ENCODE measurements at regions not wholly inside any gene's neighbourhood (a gene's known extent, or its start where the extent isn't known, plus 50 kb on each side); places are given as distances from the start of the nearest gene placed in this dataset.

DNA sequence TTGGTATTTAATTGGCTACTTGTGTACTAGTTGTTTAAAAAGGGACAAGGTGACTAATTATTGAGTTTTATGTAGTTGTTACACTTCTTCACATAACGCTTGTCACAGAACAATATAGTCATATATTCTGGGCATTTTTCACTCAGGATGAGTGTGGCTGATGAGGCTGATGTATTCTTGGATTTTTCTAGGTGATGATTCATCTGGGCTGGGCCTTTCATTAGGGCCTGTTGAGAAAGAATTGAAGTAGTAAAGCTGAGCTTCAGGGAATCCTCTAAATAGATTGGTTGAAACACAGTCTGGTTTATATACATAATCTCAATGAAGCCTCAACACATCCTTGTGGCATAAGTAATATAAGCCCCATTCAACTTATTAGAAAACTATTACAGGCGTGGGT is 445.7 kb downstream of the DAD1 start:
- WGBS, 2 donors = 45 to 88% methylated on average over 2 of the region's 2 CpGs
- Histone ChIP-seq H3K4me1 (no peaks in the 10 kb centered on the region), H3K4me3 (no peak overlapping the region), H3K27me3 (peaks cover 0 to 6% (median 0%) of the 10 kb centered on the region in 7 donors), H3K27ac (no peak overlapping the region), H3K36me3 (no peaks in the 10 kb centered on the region), H3K9me3 (no peaks in the 10 kb centered on the region)
- ATAC-seq (no peak), DNase-seq (no peak)
- intact Hi-C loops (cut with DNase I) = no loop called here
- TF ChIP-seq, protein P1, sequence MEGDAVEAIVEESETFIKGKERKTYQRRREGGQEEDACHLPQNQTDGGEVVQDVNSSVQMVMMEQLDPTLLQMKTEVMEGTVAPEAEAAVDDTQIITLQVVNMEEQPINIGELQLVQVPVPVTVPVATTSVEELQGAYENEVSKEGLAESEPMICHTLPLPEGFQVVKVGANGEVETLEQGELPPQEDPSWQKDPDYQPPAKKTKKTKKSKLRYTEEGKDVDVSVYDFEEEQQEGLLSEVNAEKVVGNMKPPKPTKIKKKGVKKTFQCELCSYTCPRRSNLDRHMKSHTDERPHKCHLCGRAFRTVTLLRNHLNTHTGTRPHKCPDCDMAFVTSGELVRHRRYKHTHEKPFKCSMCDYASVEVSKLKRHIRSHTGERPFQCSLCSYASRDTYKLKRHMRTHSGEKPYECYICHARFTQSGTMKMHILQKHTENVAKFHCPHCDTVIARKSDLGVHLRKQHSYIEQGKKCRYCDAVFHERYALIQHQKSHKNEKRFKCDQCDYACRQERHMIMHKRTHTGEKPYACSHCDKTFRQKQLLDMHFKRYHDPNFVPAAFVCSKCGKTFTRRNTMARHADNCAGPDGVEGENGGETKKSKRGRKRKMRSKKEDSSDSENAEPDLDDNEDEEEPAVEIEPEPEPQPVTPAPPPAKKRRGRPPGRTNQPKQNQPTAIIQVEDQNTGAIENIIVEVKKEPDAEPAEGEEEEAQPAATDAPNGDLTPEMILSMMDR (IDR thresholded peaks at IDR 0.05) = no peak

DNA sequence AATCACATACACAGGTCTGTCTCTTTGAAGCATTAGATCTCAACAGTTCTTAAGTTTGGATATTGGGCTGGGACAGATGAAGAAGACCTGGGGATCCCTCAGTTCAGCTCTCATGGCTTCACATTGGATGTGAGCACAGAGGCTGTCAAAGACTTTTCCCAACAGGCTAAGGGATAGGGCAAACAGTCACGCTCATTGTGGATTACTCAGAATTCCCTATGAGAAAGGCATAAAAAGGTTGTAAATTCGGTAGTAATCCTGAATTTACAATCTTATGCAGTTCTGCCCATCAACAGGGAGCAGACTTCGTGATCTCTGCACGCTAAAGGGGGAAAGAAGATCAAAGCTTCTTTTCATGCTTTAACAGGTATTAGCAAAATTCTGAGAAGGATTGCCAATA is 448.4 kb downstream of the DAD1 start:
- no peaks in the 10 kb centered on the region for H3K4me1 ChIP-seq
- H3K4me3 ChIP-seq = no peak overlapping the region
- intact Hi-C loops (cut with DNase I) = no loop called here
- ATAC-seq (no peak), DNase-seq (no peak)
- peaks cover 0 to 11% (median 0%) of the 10 kb centered on the region in 11 donors for H3K9me3 ChIP-seq
- peaks cover 0 to 6% (median 0%) of the 10 kb centered on the region in 7 donors for H3K27me3 ChIP-seq
- WGBS, 2 donors = 74 to 76% methylated on average over 4 of the region's 4 CpGs
- TF ChIP-seq, protein P1 (IDR thresholded peaks at IDR 0.05) = no peak
- no peaks in the 10 kb centered on the region for H3K36me3 ChIP-seq
- H3K27ac ChIP-seq = no peak overlapping the region

DNA sequence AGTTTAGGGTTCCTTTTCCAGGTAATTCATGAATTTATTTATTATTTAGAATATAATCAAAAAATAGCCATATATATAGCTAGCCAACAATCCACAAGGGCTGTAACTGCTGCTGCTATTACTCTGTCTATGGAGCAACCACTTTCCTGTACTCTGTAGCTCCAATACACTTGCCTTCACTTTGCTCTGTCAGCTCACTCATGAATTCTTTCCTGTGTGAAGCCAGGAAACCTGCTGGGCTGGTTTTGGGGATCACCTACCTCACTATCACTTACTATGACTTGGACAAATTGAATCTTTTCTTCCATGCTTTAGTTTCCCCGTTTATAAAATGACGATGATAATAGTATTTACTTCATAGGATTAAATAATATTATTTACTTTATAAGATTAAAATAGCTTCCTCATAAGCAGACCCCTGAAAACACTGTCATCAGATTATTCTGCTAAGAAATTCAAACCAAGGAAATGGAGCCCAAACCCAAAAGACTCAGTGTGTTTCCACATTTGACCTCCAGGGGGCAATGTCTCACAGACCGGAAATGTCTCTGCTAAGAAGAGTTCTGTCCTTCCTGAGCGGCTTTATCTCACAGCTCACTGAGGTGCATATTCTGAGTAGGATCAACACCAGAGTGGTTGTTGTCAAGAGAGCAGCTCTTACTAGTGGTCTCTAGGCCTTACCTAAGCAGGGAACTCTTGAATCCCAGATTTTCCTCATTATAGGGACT is 457.1 kb downstream of the DAD1 start:
- no peaks in the 10 kb centered on the region for H3K4me1 ChIP-seq
- DNase-seq (no peak), ATAC-seq (no peak)
- peaks cover 0 to 35% (median 0%) of the 10 kb centered on the region in 11 donors for H3K9me3 ChIP-seq
- no peak overlapping the region for H3K4me3 ChIP-seq
- H3K36me3 ChIP-seq = no peaks in the 10 kb centered on the region
- intact Hi-C loops (cut with DNase I) = no loop called here
- no peak overlapping the region for H3K27ac ChIP-seq
- 61 to 72% methylated on average over 4 of the region's 4 CpGs for WGBS, 2 donors
- TF ChIP-seq, protein P1 (IDR thresholded peaks at IDR 0.05) = peak in 6 of 9 donors; percentile 11 to 36 (median 28)
- no peaks in the 10 kb centered on the region for H3K27me3 ChIP-seq

DNA sequence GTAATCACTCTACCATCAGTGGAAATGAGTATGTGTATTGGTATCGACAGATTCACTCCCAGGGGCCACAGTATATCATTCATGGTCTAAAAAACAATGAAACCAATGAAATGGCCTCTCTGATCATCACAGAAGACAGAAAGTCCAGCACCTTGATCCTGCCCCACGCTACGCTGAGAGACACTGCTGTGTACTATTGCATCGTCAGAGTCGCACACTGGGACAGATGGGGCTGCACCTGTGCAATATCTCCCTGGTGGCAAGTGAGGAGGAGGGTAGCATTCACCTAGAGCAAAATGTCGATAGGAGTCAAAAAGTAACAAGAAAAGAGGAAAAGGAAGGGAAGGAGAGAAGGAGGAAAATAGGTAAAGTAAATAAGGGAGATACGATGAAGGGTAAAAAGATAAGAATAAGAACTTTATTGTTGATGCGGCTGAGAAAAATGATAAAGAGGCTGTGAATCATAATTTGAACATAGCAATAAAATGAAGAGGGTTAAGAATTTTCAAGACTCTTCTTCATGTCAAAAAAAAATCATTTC is 450.5 kb upstream of the OR4E1 start:
- Histone ChIP-seq H3K36me3 (no peaks in the 10 kb centered on the region), H3K27ac (no peak overlapping the region), H3K4me1 (no peaks in the 10 kb centered on the region), H3K4me3 (no peak overlapping the region), H3K9me3 (peaks cover 0 to 6% (median 0%) of the 10 kb centered on the region in 11 donors), H3K27me3 (peaks cover 0 to 5% (median 0%) of the 10 kb centered on the region in 7 donors)
- no peak for ATAC-seq
- TF ChIP-seq, protein P1 (IDR thresholded peaks at IDR 0.05) = no peak
- DNase-seq = no peak
- intact Hi-C loops (cut with DNase I) = no loop called here
- 86 to 87% methylated on average over 8 of the region's 8 CpGs for WGBS, 2 donors
